ENCODE measurements at regions not wholly inside any gene's neighbourhood (a gene's known extent, or its start where the extent isn't known, plus 50 kb on each side); places are given as distances from the start of the nearest gene placed in this dataset.

DNA sequence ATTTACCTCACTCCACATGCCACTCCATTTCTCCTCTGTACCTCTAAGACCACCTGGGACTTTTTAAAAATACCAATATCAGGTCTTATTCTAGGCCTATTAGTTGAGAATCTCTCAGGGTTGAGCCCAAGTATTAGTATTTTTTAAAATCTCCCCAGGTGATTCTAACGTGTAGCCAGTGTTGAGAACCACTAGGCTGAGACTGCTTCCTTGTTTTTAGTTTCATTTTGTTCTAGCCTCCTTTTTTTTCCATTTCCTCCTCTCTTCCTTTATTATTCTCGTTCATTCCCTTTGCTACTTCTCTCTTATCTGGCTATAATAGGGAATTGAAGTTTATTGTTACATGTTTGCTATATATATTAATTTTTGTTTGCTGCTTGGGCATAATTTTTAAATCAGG lies 217.8 kb upstream of the CD96 start:
- no peak overlapping the region for H3K27ac ChIP-seq (ENCODE audit: low read depth)
- Mint-ChIP-seq H3K27ac (no peak overlapping the region), H3K9me3 (no peaks in the 10 kb centered on the region), H3K4me1 (no peaks in the 10 kb centered on the region), H3K4me3 (no peak overlapping the region), H3K36me3 (ENCODE audit: low read depth) (no peaks in the 10 kb centered on the region), H3K27me3 (ENCODE audit: insufficient read depth, low read depth, poor library complexity) (no peaks in the 10 kb centered on the region)
- no peaks in the 10 kb centered on the region for H3F3A ChIP-seq (replicated peaks; ENCODE audit: low read depth)
- no peaks in the 10 kb centered on the region for H3K9me2 ChIP-seq (ENCODE audit: insufficient read depth)
- H3K4me1 ChIP-seq (ENCODE audit: insufficient read depth), result no peaks in the 10 kb centered on the region
- no peak for ATAC-seq
- no peak overlapping the region for H3K4me2 ChIP-seq
- no peak for TF ChIP-seq STAT1 (IDR thresholded peaks at IDR 0.05; ENCODE audit: unreplicated experiment)
- no peaks in the 10 kb centered on the region for H4K20me1 ChIP-seq (replicated peaks; ENCODE audit: insufficient read depth)
- DNase-seq (ENCODE audit: low spot score), result no peak
- no peaks in the 10 kb centered on the region for H3K79me2 ChIP-seq (replicated peaks; ENCODE audit: insufficient read depth)
- H3K36me3 ChIP-seq (ENCODE audit: insufficient read depth), result no peaks in the 10 kb centered on the region
- H3K4me3 ChIP-seq, result no peak overlapping the region
- no peaks in the 10 kb centered on the region; the same call in 1 of the 2 replicates for H3K27me3 ChIP-seq (ENCODE audit: insufficient read depth)
- H2AFZ ChIP-seq, result no peak overlapping the region

DNA sequence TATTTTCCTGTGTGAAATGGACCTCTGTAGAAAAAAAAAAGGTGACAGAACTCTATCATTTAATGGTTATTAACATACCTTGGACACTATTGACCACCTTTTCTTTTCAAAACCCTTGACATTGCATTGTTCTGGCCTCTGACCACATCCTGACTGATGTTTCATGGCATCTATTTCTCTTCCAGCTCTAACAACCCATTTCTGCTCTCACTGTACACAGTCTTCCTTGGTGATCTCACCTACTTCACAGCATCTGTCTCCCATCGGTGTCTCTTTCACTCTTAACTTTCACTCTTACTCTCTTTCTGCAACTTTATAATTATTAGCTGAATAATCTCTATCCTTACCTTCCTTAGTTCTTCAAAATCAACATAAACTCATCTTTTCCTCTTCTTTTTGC lies 217.4 kb upstream of the CD96 start:
- no peak for ATAC-seq
- no peak overlapping the region for H2AFZ ChIP-seq
- TF ChIP-seq, protein P1, sequence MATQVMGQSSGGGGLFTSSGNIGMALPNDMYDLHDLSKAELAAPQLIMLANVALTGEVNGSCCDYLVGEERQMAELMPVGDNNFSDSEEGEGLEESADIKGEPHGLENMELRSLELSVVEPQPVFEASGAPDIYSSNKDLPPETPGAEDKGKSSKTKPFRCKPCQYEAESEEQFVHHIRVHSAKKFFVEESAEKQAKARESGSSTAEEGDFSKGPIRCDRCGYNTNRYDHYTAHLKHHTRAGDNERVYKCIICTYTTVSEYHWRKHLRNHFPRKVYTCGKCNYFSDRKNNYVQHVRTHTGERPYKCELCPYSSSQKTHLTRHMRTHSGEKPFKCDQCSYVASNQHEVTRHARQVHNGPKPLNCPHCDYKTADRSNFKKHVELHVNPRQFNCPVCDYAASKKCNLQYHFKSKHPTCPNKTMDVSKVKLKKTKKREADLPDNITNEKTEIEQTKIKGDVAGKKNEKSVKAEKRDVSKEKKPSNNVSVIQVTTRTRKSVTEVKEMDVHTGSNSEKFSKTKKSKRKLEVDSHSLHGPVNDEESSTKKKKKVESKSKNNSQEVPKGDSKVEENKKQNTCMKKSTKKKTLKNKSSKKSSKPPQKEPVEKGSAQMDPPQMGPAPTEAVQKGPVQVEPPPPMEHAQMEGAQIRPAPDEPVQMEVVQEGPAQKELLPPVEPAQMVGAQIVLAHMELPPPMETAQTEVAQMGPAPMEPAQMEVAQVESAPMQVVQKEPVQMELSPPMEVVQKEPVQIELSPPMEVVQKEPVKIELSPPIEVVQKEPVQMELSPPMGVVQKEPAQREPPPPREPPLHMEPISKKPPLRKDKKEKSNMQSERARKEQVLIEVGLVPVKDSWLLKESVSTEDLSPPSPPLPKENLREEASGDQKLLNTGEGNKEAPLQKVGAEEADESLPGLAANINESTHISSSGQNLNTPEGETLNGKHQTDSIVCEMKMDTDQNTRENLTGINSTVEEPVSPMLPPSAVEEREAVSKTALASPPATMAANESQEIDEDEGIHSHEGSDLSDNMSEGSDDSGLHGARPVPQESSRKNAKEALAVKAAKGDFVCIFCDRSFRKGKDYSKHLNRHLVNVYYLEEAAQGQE (IDR thresholded peaks at IDR 0.05; ENCODE audit: unreplicated experiment), result no peak
- TF ChIP-seq, protein P2, sequence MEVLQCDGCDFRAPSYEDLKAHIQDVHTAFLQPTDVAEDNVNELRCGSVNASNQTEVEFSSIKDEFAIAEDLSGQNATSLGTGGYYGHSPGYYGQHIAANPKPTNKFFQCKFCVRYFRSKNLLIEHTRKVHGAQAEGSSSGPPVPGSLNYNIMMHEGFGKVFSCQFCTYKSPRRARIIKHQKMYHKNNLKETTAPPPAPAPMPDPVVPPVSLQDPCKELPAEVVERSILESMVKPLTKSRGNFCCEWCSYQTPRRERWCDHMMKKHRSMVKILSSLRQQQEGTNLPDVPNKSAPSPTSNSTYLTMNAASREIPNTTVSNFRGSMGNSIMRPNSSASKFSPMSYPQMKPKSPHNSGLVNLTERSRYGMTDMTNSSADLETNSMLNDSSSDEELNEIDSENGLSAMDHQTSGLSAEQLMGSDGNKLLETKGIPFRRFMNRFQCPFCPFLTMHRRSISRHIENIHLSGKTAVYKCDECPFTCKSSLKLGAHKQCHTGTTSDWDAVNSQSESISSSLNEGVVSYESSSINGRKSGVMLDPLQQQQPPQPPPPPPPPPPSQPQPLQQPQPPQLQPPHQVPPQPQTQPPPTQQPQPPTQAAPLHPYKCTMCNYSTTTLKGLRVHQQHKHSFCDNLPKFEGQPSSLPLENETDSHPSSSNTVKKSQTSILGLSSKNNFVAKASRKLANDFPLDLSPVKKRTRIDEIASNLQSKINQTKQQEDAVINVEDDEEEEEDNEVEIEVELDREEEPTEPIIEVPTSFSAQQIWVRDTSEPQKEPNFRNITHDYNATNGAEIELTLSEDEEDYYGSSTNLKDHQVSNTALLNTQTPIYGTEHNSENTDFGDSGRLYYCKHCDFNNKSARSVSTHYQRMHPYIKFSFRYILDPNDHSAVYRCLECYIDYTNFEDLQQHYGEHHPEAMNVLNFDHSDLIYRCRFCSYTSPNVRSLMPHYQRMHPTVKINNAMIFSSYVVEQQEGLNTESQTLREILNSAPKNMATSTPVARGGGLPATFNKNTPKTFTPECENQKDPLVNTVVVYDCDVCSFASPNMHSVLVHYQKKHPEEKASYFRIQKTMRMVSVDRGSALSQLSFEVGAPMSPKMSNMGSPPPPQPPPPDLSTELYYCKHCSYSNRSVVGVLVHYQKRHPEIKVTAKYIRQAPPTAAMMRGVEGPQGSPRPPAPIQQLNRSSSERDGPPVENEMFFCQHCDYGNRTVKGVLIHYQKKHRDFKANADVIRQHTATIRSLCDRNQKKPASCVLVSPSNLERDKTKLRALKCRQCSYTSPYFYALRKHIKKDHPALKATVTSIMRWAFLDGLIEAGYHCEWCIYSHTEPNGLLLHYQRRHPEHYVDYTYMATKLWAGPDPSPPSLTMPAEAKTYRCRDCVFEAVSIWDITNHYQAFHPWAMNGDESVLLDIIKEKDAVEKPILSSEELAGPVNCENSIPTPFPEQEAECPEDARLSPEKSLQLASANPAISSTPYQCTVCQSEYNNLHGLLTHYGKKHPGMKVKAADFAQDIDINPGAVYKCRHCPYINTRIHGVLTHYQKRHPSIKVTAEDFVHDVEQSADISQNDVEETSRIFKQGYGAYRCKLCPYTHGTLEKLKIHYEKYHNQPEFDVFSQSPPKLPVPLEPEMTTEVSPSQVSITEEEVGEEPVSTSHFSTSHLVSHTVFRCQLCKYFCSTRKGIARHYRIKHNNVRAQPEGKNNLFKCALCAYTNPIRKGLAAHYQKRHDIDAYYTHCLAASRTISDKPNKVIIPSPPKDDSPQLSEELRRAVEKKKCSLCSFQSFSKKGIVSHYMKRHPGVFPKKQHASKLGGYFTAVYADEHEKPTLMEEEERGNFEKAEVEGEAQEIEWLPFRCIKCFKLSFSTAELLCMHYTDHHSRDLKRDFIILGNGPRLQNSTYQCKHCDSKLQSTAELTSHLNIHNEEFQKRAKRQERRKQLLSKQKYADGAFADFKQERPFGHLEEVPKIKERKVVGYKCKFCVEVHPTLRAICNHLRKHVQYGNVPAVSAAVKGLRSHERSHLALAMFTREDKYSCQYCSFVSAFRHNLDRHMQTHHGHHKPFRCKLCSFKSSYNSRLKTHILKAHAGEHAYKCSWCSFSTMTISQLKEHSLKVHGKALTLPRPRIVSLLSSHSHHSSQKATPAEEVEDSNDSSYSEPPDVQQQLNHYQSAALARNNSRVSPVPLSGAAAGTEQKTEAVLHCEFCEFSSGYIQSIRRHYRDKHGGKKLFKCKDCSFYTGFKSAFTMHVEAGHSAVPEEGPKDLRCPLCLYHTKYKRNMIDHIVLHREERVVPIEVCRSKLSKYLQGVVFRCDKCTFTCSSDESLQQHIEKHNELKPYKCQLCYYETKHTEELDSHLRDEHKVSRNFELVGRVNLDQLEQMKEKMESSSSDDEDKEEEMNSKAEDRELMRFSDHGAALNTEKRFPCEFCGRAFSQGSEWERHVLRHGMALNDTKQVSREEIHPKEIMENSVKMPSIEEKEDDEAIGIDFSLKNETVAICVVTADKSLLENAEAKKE (CRISPR knock-in tag; IDR thresholded peaks at IDR 0.05), result no peak
- TF ChIP-seq, protein P3, sequence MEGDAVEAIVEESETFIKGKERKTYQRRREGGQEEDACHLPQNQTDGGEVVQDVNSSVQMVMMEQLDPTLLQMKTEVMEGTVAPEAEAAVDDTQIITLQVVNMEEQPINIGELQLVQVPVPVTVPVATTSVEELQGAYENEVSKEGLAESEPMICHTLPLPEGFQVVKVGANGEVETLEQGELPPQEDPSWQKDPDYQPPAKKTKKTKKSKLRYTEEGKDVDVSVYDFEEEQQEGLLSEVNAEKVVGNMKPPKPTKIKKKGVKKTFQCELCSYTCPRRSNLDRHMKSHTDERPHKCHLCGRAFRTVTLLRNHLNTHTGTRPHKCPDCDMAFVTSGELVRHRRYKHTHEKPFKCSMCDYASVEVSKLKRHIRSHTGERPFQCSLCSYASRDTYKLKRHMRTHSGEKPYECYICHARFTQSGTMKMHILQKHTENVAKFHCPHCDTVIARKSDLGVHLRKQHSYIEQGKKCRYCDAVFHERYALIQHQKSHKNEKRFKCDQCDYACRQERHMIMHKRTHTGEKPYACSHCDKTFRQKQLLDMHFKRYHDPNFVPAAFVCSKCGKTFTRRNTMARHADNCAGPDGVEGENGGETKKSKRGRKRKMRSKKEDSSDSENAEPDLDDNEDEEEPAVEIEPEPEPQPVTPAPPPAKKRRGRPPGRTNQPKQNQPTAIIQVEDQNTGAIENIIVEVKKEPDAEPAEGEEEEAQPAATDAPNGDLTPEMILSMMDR (conservative IDR thresholded peaks at IDR 0.05; ENCODE audit: low read depth in 2 of 2), result no peak
- no peak for TF ChIP-seq JUNB (IDR thresholded peaks at IDR 0.05; ENCODE audit: unreplicated experiment)
- no peak for TF ChIP-seq NANOG (IDR thresholded peaks at IDR 0.05; ENCODE audit: borderline replicate concordance)
- no peak for TF ChIP-seq POLR2AphosphoS5 (IDR thresholded peaks at IDR 0.05; ENCODE audit: low read depth)
- no peak for TF ChIP-seq EZH2 (IDR thresholded peaks at IDR 0.05; ENCODE audit: low read depth, unreplicated experiment)
- no peak for TF ChIP-seq CREB1 (CRISPR knock-in tag; IDR thresholded peaks at IDR 0.05; ENCODE audit: low read depth)
- H3K27ac Mint-ChIP-seq, result no peak overlapping the region
- no peaks in the 10 kb centered on the region for H3K9me2 ChIP-seq (ENCODE audit: insufficient read depth)
- no peak overlapping the region for H3K27ac ChIP-seq (ENCODE audit: low read depth)
- H3K36me3 Mint-ChIP-seq (ENCODE audit: low read depth), result no peaks in the 10 kb centered on the region
- no peaks in the 10 kb centered on the region for H3K27me3 Mint-ChIP-seq (ENCODE audit: insufficient read depth, low read depth, poor library complexity)
- no peaks in the 10 kb centered on the region for H4K20me1 ChIP-seq (replicated peaks; ENCODE audit: insufficient read depth)
- no peak overlapping the region for H3K4me2 ChIP-seq
- no peaks in the 10 kb centered on the region for H3K79me2 ChIP-seq (replicated peaks; ENCODE audit: insufficient read depth)
- H3K4me3 ChIP-seq, result no peak overlapping the region
- H3K4me3 Mint-ChIP-seq, result no peak overlapping the region
- no peaks in the 10 kb centered on the region for H3K4me1 ChIP-seq (ENCODE audit: insufficient read depth)
- no peak for DNase-seq (ENCODE audit: low spot score)
- H3K36me3 ChIP-seq (ENCODE audit: insufficient read depth), result no peaks in the 10 kb centered on the region
- no peaks in the 10 kb centered on the region for H3K4me1 Mint-ChIP-seq
- H3K9me3 Mint-ChIP-seq, result no peaks in the 10 kb centered on the region
- no peaks in the 10 kb centered on the region; the same call in 1 of the 2 replicates for H3K27me3 ChIP-seq (ENCODE audit: insufficient read depth)
- H3F3A ChIP-seq (replicated peaks; ENCODE audit: low read depth), result no peaks in the 10 kb centered on the region
